ENCODE measurements at regions not wholly inside any gene's neighbourhood (a gene's known extent, or its start where the extent isn't known, plus 50 kb on each side); places are given as distances from the start of the nearest gene placed in this dataset.

DNA sequence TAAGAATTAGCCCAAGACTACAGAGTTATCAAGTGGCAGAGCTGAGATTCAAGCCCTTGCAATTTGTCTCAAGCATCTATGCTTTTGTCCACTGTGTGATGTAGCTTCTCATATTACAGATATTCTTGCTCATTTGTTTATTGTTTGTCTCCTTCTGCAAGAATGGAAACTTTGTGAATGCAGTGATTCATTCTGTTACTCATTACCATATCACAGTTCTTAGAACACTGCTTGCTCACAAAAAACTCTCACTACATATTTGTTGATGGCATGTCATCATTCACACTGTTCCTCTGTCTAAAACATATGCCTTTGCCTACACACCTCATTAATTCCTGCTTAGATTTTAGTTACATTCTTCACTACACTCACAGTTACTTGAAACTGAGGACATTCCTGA lies 1198.9 kb downstream of the PLA2G4A start:
- TF ChIP-seq POLR2A (IDR thresholded peaks at IDR 0.05), result no peak
- TF ChIP-seq, protein P1, sequence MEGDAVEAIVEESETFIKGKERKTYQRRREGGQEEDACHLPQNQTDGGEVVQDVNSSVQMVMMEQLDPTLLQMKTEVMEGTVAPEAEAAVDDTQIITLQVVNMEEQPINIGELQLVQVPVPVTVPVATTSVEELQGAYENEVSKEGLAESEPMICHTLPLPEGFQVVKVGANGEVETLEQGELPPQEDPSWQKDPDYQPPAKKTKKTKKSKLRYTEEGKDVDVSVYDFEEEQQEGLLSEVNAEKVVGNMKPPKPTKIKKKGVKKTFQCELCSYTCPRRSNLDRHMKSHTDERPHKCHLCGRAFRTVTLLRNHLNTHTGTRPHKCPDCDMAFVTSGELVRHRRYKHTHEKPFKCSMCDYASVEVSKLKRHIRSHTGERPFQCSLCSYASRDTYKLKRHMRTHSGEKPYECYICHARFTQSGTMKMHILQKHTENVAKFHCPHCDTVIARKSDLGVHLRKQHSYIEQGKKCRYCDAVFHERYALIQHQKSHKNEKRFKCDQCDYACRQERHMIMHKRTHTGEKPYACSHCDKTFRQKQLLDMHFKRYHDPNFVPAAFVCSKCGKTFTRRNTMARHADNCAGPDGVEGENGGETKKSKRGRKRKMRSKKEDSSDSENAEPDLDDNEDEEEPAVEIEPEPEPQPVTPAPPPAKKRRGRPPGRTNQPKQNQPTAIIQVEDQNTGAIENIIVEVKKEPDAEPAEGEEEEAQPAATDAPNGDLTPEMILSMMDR (IDR thresholded peaks at IDR 0.05), result no peak

All from esophagus squamous epithelium (tissue), 4 donors.